ENCODE measurements at regions not wholly inside any gene's neighbourhood (a gene's known extent, or its start where the extent isn't known, plus 50 kb on each side); places are given as distances from the start of the nearest gene placed in this dataset.
A peak's percentile ranks its signal among the peaks of the same experiment; 100 is the strongest.
"Not testable (repeated sequence)": the region's sequence is repeated elsewhere in the genome, so short reads cannot be mapped to it uniquely, and the experiment has no call there.

DNA sequence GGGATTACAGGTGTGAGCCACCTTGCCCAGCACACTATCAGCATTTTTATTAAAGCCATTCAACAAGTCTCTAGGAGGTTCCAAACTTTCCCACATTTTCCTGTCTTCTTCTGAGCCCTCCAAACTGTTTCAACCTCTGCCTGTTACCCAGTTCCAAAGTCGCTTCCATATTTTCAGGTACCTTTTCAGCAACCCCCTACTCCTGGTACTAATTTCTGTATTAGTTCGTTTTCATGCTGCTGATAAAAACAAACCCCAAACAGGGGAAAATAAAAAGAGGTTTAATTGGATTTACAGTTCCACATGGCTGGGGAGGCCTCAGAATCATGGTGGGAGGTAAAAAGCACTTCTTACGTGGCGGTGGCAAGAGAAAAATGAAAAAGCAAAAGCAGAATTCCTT, 81.2 kb upstream of the GRIP1 start:
- ATAC-seq; H3K27ac ChIP-seq (ENCODE audit: extremely low read depth, low read depth, low read length); H3K9ac ChIP-seq (ENCODE audit: insufficient read depth in 1 of 2, low read depth in 2 of 2, low read length in 2 of 2); intact Hi-C loops (cut with micrococcal nuclease); CTCF ChIA-PET (ENCODE audit: low intra/inter-chr PET ratio); DNase-seq (ENCODE audit: extremely low read depth in 1 of 4, low spot score in 3 of 4); FAIRE-seq; in situ Hi-C loops (cut with MboI); H3K4me2 ChIP-seq (ENCODE audit: insufficient read depth, low read length); H3K27me3 ChIP-seq (ENCODE audit: control insufficient read depth in 2 of 2, insufficient read depth in 2 of 2, low read length in 2 of 2); H2AFZ ChIP-seq (ENCODE audit: low read depth, low read length); POLR2A ChIA-PET; H4K20me1 ChIP-seq (replicated peaks; ENCODE audit: control insufficient read depth, insufficient read depth, low read length); H3K9me1 ChIP-seq (ENCODE audit: control insufficient read depth, insufficient read depth, low read length); H3K36me3 ChIP-seq (ENCODE audit: control insufficient read depth, insufficient read depth, low read length); H3K4me3 ChIP-seq; BruUV-seq (replicated peaks); H3K79me2 ChIP-seq (ENCODE audit: control insufficient read depth, insufficient read depth, low read length); H3K4me1 ChIP-seq (replicated peaks in 1 of 2; ENCODE audit: control insufficient read depth in 2 of 2, insufficient read depth in 2 of 2, low read length in 2 of 2); H3K9me3 ChIP-seq (replicated peaks; ENCODE audit: control insufficient read depth, insufficient read depth, low read depth, low read length): not testable (repeated sequence)
- TF ChIP-seq ZNF707 (CRISPR knock-in tag; conservative IDR thresholded peaks at IDR 0.05), result 0 out of 2 replicates have a peak, but pooled peaks have one; percentile 35
- WGBS (ENCODE audit: insufficient coverage, low coverage, missing lambda C conversion rate), result 6% methylated on average over 4 of the region's 4 CpGs

DNA sequence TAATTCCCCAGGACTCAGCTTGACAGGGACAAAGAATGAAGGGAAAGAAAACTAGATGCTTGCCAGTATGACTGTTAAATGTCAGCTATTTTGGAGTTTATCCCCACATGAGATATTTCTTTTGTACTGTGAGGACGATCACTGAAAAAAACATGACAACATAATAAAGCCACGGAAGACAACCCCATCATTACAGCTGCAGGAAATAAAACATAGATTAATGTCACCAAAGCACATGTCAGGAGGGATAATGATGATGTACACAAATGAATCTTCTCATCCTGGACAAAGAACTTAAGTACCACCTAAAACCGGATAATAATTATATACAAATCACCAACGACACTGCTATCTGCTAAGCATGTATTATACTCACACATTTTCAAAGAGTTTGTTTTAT, 84.6 kb upstream of the GRIP1 start:
- TF ChIP-seq EP400 (IDR thresholded peaks at IDR 0.05), result no peak
- TF ChIP-seq POLR2A (conservative IDR thresholded peaks at IDR 0.05), result no peak
- no peak for TF ChIP-seq MXI1 (IDR thresholded peaks at IDR 0.05; ENCODE audit: low read depth, low read length)
- TF ChIP-seq NCOA2 (IDR thresholded peaks at IDR 0.05; ENCODE audit: partially characterized antibody in 2 of 2), result no peak
- TF ChIP-seq, protein P1, sequence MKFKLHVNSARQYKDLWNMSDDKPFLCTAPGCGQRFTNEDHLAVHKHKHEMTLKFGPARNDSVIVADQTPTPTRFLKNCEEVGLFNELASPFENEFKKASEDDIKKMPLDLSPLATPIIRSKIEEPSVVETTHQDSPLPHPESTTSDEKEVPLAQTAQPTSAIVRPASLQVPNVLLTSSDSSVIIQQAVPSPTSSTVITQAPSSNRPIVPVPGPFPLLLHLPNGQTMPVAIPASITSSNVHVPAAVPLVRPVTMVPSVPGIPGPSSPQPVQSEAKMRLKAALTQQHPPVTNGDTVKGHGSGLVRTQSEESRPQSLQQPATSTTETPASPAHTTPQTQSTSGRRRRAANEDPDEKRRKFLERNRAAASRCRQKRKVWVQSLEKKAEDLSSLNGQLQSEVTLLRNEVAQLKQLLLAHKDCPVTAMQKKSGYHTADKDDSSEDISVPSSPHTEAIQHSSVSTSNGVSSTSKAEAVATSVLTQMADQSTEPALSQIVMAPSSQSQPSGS (CRISPR knock-in tag; IDR thresholded peaks at IDR 0.05), result no peak
- no peak for TF ChIP-seq NFYB (IDR thresholded peaks at IDR 0.05; ENCODE audit: extremely low read depth, insufficient read length)
- no peak overlapping the region for H3K9ac ChIP-seq (ENCODE audit: insufficient read depth in 1 of 2, low read depth in 2 of 2, low read length in 2 of 2)
- H3K79me2 ChIP-seq (ENCODE audit: control insufficient read depth, insufficient read depth, low read length), result no peaks in the 10 kb centered on the region
- intact Hi-C loops (cut with micrococcal nuclease) (no loop called here), in situ Hi-C loops (cut with MboI) (no loop called here)
- DNase-seq (ENCODE audit: extremely low read depth in 1 of 4, low spot score in 3 of 4) (no peak), FAIRE-seq (no peak), ATAC-seq (no peak)
- no peak overlapping the region for H3K4me2 ChIP-seq (ENCODE audit: insufficient read depth, low read length)
- H4K20me1 ChIP-seq (replicated peaks; ENCODE audit: control insufficient read depth, insufficient read depth, low read length), result no peaks in the 10 kb centered on the region
- H2AFZ ChIP-seq (ENCODE audit: low read depth, low read length), result no peak overlapping the region
- H3K4me1 ChIP-seq (replicated peaks in 1 of 2; ENCODE audit: control insufficient read depth in 2 of 2, insufficient read depth in 2 of 2, low read length in 2 of 2), result no peaks in the 10 kb centered on the region
- 0% methylated on average over 4 of the region's 4 CpGs for WGBS (ENCODE audit: insufficient coverage, low coverage, missing lambda C conversion rate)
- ChIA-PET CTCF (ENCODE audit: low intra/inter-chr PET ratio) (no interaction called here), POLR2A (no interaction called here)
- H3K9me1 ChIP-seq (ENCODE audit: control insufficient read depth, insufficient read depth, low read length), result no peaks in the 10 kb centered on the region
- no peak overlapping the region for H3K27ac ChIP-seq (ENCODE audit: extremely low read depth, low read depth, low read length)
- BruUV-seq (replicated peaks), result no TSS peak
- H3K4me3 ChIP-seq, result no peak overlapping the region
- H3K36me3 ChIP-seq (ENCODE audit: control insufficient read depth, insufficient read depth, low read length), result no peaks in the 10 kb centered on the region
- no peaks in the 10 kb centered on the region for H3K27me3 ChIP-seq (ENCODE audit: control insufficient read depth in 2 of 2, insufficient read depth in 2 of 2, low read length in 2 of 2)
- H3K9me3 ChIP-seq (replicated peaks; ENCODE audit: control insufficient read depth, insufficient read depth, low read depth, low read length), result no peaks in the 10 kb centered on the region

Data from K562 (cell line).